Ascending aorta (tissue), 2 donors: ENCODE measurements at regions not wholly inside any gene's neighbourhood (a gene's known extent, or its start where the extent isn't known, plus 50 kb on each side); places are given as distances from the start of the nearest gene placed in this dataset.

Source experiments
- DNase-seq, 2 donors: peaks; one replicate each; pipeline ENCODE4 v3.0.0-alpha.2; 2019; ENCODE audit warnings: low spot score in 2 of 2
- H3K27ac ChIP-seq, 2 donors: fragments of 200-600 bp; sonication (generic); one replicate each; pipeline ENCODE4 v1.5.1; 2016 to 2017; ENCODE audit warnings: mild to moderate bottlenecking in 1 of 2
- H3K27me3 ChIP-seq: fragments of 200-600 bp; sonication (generic); one replicate; pipeline ENCODE4 v1.5.1; 2017
- H3K36me3 ChIP-seq, 2 donors: fragments of 200-600 bp; sonication (generic); one replicate each; pipeline ENCODE4 v1.5.1; 2016
- H3K4me1 ChIP-seq, 2 donors: fragments of 200-600 bp; sonication (generic); one replicate each; pipeline ENCODE4 v1.5.1; 2016 to 2017; ENCODE audit warnings: mild to moderate bottlenecking in 1 of 2
- H3K4me3 ChIP-seq, 2 donors: fragments of 200-600 bp; sonication (generic); one replicate each; pipeline ENCODE4 v1.5.1; 2016 to 2017; ENCODE audit warnings: mild to moderate bottlenecking in 1 of 2
- H3K9me3 ChIP-seq, 2 donors: fragments of 200-600 bp; sonication (generic); one replicate each; pipeline ENCODE4 v1.5.1; 2016
- CTCF ChIP-seq, 3 experiments: fragments of 200-600 bp in 2 of 3; fragments of 450-650 bp in 1 of 3; sonication (generic) in 2 of 3; IDR thresholded peaks; one replicate each; pipeline ENCODE4 v1.5.1; 2016 to 2019; ENCODE audit warnings: antibody characterized with exemption in 3 of 3, mild to moderate bottlenecking in 1 of 3, moderate library complexity in 1 of 3
- intact Hi-C: fragments of 100-400 bp; cut with DNase I; formaldehyde crosslinking; loops from one replicate; pipeline ENCODE4 v1.15.1; 2023

- H3K27ac ChIP-seq = no peak overlapping the region
- TF ChIP-seq CTCF (IDR thresholded peaks at IDR 0.05) = no peak
- no peak overlapping the region for H3K4me3 ChIP-seq
- no peak for DNase-seq
- H3K36me3 ChIP-seq = no peaks in the 10 kb centered on the region
- intact Hi-C loops = loop anchor here (5.0 kb wide), 1 partner anchor 207 kb away; no protein-coding TSS in a partner anchor
- no peaks in the 10 kb centered on the region for H3K27me3 ChIP-seq
- H3K4me1 ChIP-seq = no peaks in the 10 kb centered on the region
- no peaks in the 10 kb centered on the region for H3K9me3 ChIP-seq
Measured at GRCh38 chr3:25854635-25855034, 64.7 kb downstream of the OXSM start.

- intact Hi-C loops = loop anchor here (5.0 kb wide), 1 partner anchor 208 kb away; no protein-coding TSS in a partner anchor
- Histone ChIP-seq H3K27me3 (no peaks in the 10 kb centered on the region), H3K36me3 (no peaks in the 10 kb centered on the region), H3K9me3 (no peaks in the 10 kb centered on the region), H3K4me3 (no peak overlapping the region), H3K27ac (no peak overlapping the region), H3K4me1 (no peaks in the 10 kb centered on the region)
- no peak for DNase-seq
- TF ChIP-seq CTCF (IDR thresholded peaks at IDR 0.05) = no peak
Measured at GRCh38 chr3:25855266-25855784, 65.4 kb downstream of the OXSM start.

- H3K27me3 ChIP-seq = no peaks in the 10 kb centered on the region
- intact Hi-C loops = loop anchor here (5.0 kb wide), 1 partner anchor 210 kb away; no protein-coding TSS in a partner anchor
- H3K4me3 ChIP-seq = no peak overlapping the region
- peak; percentile 24 to 49 (median 27) for TF ChIP-seq CTCF (IDR thresholded peaks at IDR 0.05)
- no peak overlapping the region for H3K27ac ChIP-seq
- no peaks in the 10 kb centered on the region for H3K9me3 ChIP-seq
- DNase-seq = no peak
- no peaks in the 10 kb centered on the region for H3K4me1 ChIP-seq
- no peaks in the 10 kb centered on the region for H3K36me3 ChIP-seq
Measured at GRCh38 chr3:25856902-25857518, 67.1 kb downstream of the OXSM start.

- no peak for DNase-seq
- TF ChIP-seq CTCF (IDR thresholded peaks at IDR 0.05) = no peak
- no peak overlapping the region for H3K27ac ChIP-seq
- H3K4me1 ChIP-seq = no peaks in the 10 kb centered on the region
- intact Hi-C loops = no loop called here
- no peaks in the 10 kb centered on the region for H3K36me3 ChIP-seq
- H3K27me3 ChIP-seq = no peaks in the 10 kb centered on the region
- H3K4me3 ChIP-seq = no peak overlapping the region
- H3K9me3 ChIP-seq = no peaks in the 10 kb centered on the region
Measured at GRCh38 chr3:25861566-25861965, 71.7 kb downstream of the OXSM start.

GRCh38 chr3:25863011-25863415 lies 73.1 kb downstream of the OXSM start:
- intact Hi-C loops = no loop called here
- Histone ChIP-seq H3K4me1 (no peaks in the 10 kb centered on the region), H3K27me3 (no peaks in the 10 kb centered on the region)

More at GRCh38 chr3:25863011-25863415, 73.1 kb downstream of the OXSM start:
- no peaks in the 10 kb centered on the region for H3K9me3 ChIP-seq
- no peak overlapping the region for H3K4me3 ChIP-seq
- TF ChIP-seq CTCF (IDR thresholded peaks at IDR 0.05) = no peak
- DNase-seq = no peak
- no peaks in the 10 kb centered on the region for H3K36me3 ChIP-seq
- no peak overlapping the region for H3K27ac ChIP-seq
